ENCODE measurements at regions not wholly inside any gene's neighbourhood (a gene's known extent, or its start where the extent isn't known, plus 50 kb on each side); places are given as distances from the start of the nearest gene placed in this dataset.
A peak's percentile ranks its signal among the peaks of the same experiment; 100 is the strongest.

DNA sequence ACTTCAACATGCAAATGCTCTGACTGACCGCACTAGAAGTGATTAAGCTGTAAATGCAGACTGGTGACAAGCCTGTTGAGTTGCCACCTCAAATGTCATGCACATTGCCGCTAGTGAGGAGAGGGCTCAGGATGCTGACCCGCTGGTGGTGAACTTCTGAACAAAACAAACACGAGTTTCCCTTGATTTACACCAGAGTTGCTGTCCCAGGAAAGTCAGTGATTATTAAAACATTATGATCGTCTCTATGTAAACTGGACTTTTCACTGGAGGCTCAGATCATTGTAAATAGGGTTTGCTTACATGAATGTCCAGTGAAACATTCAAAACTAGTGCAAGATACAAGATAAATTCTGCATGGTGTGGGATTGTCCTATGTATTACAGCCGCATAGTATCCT, 420.1 kb downstream of the PREX1 start:
- no peaks in the 10 kb centered on the region for H3K27me3 ChIP-seq
- no peaks in the 10 kb centered on the region for H3K36me3 Mint-ChIP-seq
- H2AFZ ChIP-seq (replicated peaks), result no peak overlapping the region
- H3K9ac ChIP-seq, result no peak overlapping the region
- H3K4me1 Mint-ChIP-seq, result peaks cover 25% of the 10 kb centered on the region
- H3K9me3 Mint-ChIP-seq, result peaks cover 6% of the 10 kb centered on the region
- no peaks in the 10 kb centered on the region for H3K36me3 ChIP-seq
- no peak overlapping the region for H3K27ac ChIP-seq
- H3K9me3 ChIP-seq (ENCODE audit: low read depth), result no peaks in the 10 kb centered on the region
- no peaks in the 10 kb centered on the region for H4K20me1 ChIP-seq (ENCODE audit: low read depth)
- peaks cover 37% of the 10 kb centered on the region for H3K27me3 Mint-ChIP-seq (ENCODE audit: insufficient read depth, low read depth)
- no peak for TF ChIP-seq EZH2phosphoT487 (IDR thresholded peaks at IDR 0.05)
- H3K79me2 ChIP-seq (ENCODE audit: low read depth), result no peaks in the 10 kb centered on the region
- H3K4me1 ChIP-seq, result peaks cover 23% of the 10 kb centered on the region
- DNase-seq (ENCODE audit: low spot score), result no peak
- H3K27ac Mint-ChIP-seq, result no peak overlapping the region
- H3K4me3 Mint-ChIP-seq, result no peak overlapping the region
- peak overlapping the region; percentile 31 for H3K4me2 ChIP-seq
- peaks cover 10% of the 10 kb centered on the region for H3F3A ChIP-seq (ENCODE audit: low read depth)
- H3K4me3 ChIP-seq, result no peak overlapping the region

DNA sequence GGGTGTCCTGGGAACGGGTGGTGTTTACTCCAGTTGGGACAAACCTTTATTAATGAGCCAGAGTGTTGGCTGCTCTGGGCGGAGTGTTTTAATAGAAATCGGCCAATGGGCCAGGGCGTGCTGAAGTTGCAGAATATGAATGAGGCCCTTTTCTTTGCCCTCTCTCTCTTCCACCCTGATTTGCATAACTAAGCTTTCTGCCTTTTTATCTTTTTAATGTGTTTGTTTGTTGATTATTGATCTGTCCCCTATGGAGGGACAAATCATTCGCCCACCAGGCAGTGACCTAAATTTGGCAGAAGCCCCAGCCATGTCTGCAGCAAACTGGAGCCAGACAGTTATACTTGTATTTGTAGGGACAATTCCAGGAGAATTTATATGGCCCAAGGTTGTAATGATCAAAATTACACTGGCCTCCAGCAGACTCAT, 420.9 kb downstream of the PREX1 start:
- peak overlapping the region; percentile 31 for H3K4me2 ChIP-seq
- H3K9me3 ChIP-seq (ENCODE audit: low read depth), result no peaks in the 10 kb centered on the region
- TF ChIP-seq, protein P1, sequence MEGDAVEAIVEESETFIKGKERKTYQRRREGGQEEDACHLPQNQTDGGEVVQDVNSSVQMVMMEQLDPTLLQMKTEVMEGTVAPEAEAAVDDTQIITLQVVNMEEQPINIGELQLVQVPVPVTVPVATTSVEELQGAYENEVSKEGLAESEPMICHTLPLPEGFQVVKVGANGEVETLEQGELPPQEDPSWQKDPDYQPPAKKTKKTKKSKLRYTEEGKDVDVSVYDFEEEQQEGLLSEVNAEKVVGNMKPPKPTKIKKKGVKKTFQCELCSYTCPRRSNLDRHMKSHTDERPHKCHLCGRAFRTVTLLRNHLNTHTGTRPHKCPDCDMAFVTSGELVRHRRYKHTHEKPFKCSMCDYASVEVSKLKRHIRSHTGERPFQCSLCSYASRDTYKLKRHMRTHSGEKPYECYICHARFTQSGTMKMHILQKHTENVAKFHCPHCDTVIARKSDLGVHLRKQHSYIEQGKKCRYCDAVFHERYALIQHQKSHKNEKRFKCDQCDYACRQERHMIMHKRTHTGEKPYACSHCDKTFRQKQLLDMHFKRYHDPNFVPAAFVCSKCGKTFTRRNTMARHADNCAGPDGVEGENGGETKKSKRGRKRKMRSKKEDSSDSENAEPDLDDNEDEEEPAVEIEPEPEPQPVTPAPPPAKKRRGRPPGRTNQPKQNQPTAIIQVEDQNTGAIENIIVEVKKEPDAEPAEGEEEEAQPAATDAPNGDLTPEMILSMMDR (IDR thresholded peaks at IDR 0.05), result no peak
- TF ChIP-seq EZH2phosphoT487 (IDR thresholded peaks at IDR 0.05) (no peak), EZH2 (IDR thresholded peaks at IDR 0.05) (no peak)
- H3K36me3 Mint-ChIP-seq, result no peaks in the 10 kb centered on the region
- no peaks in the 10 kb centered on the region for H3K36me3 ChIP-seq
- no peak overlapping the region for H3K27ac Mint-ChIP-seq
- peaks cover 23% of the 10 kb centered on the region for H3K4me1 ChIP-seq
- no peak overlapping the region for H3K9ac ChIP-seq
- peaks cover 6% of the 10 kb centered on the region for H3K9me3 Mint-ChIP-seq
- no peaks in the 10 kb centered on the region for H3K79me2 ChIP-seq (ENCODE audit: low read depth)
- peaks cover 10% of the 10 kb centered on the region for H3F3A ChIP-seq (ENCODE audit: low read depth)
- peaks cover 25% of the 10 kb centered on the region for H3K4me1 Mint-ChIP-seq
- no peak overlapping the region for H3K4me3 ChIP-seq
- no peak overlapping the region for H3K27ac ChIP-seq
- H3K27me3 ChIP-seq, result no peaks in the 10 kb centered on the region
- H4K20me1 ChIP-seq (ENCODE audit: low read depth), result no peaks in the 10 kb centered on the region
- H3K4me3 Mint-ChIP-seq, result peak overlapping the region; percentile 6
- no peak overlapping the region for H2AFZ ChIP-seq (replicated peaks)
- no peak for DNase-seq (ENCODE audit: low spot score)
- H3K27me3 Mint-ChIP-seq (ENCODE audit: insufficient read depth, low read depth), result peaks cover 36% of the 10 kb centered on the region

DNA sequence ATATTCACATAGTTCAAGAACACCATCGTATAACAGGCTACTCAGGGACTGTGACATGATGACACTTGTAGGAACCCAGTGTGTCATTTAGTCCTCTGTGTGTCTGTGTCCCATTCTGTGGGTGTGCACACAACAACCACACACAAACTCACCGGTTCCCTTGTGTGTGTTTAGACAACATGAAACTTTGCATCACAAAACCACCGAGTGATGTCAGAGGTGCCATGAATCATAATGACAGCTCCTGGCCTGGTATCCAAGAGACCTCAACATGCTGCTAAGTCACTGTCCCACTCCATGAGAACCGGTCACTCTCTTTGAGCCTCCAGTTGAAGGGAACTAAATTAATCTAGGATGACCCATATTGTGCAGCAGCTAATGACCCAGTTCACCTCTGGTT, 421.3 kb downstream of the PREX1 start:
- no peak overlapping the region for H3K4me3 ChIP-seq
- H3K4me1 ChIP-seq, result peaks cover 23% of the 10 kb centered on the region
- no peaks in the 10 kb centered on the region for H3K79me2 ChIP-seq (ENCODE audit: low read depth)
- no peak for DNase-seq (ENCODE audit: low spot score)
- no peaks in the 10 kb centered on the region for H3K36me3 ChIP-seq
- H3K9ac ChIP-seq, result no peak overlapping the region
- peaks cover 10% of the 10 kb centered on the region for H3F3A ChIP-seq (ENCODE audit: low read depth)
- no peaks in the 10 kb centered on the region for H3K36me3 Mint-ChIP-seq
- H3K27me3 Mint-ChIP-seq (ENCODE audit: insufficient read depth, low read depth), result peaks cover 34% of the 10 kb centered on the region
- no peak overlapping the region for H3K4me2 ChIP-seq
- peaks cover 23% of the 10 kb centered on the region for H3K4me1 Mint-ChIP-seq
- H3K27me3 ChIP-seq, result no peaks in the 10 kb centered on the region
- H3K27ac ChIP-seq, result no peak overlapping the region
- H3K9me3 ChIP-seq (ENCODE audit: low read depth), result no peaks in the 10 kb centered on the region
- no peaks in the 10 kb centered on the region for H4K20me1 ChIP-seq (ENCODE audit: low read depth)
- H3K4me3 Mint-ChIP-seq, result no peak overlapping the region
- no peak overlapping the region for H2AFZ ChIP-seq (replicated peaks)
- TF ChIP-seq, protein P1 (IDR thresholded peaks at IDR 0.05), result no peak
- TF ChIP-seq EZH2phosphoT487 (IDR thresholded peaks at IDR 0.05) (no peak), EZH2 (IDR thresholded peaks at IDR 0.05) (no peak)
- H3K27ac Mint-ChIP-seq, result no peak overlapping the region
- peaks cover 4% of the 10 kb centered on the region for H3K9me3 Mint-ChIP-seq

DNA sequence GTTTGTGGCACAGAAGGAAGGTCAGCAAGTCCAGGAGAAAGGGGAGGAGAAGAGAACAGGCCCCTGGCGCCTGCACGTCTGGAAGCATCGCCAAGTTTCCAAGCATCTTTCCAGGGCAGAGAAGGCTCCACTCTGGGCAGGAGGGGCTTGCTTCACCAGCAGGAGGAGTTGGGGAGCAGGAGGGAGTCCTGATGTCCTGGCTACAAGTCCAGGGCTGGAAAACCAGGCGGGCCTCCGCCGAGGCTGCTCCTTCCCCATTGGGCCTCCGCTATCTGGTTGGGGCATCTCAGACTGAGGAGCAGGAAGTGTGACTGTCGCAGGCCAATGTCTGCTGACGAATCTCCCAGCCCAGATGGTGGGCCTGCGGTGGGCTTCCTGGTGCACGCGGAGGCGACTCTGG, 421.9 kb downstream of the PREX1 start:
- H3K9me3 Mint-ChIP-seq, result peaks cover 4% of the 10 kb centered on the region
- no peaks in the 10 kb centered on the region for H3K36me3 ChIP-seq
- H3K4me1 Mint-ChIP-seq, result peaks cover 25% of the 10 kb centered on the region
- no peaks in the 10 kb centered on the region for H3K79me2 ChIP-seq (ENCODE audit: low read depth)
- H3K4me3 Mint-ChIP-seq, result no peak overlapping the region
- no peaks in the 10 kb centered on the region for H3K27me3 ChIP-seq
- DNase-seq (ENCODE audit: low spot score), result peak; percentile 39
- H3K4me2 ChIP-seq, result no peak overlapping the region
- no peak overlapping the region for H3K9ac ChIP-seq
- H3K36me3 Mint-ChIP-seq, result no peaks in the 10 kb centered on the region
- H2AFZ ChIP-seq (replicated peaks), result no peak overlapping the region
- H3K9me3 ChIP-seq (ENCODE audit: low read depth), result no peaks in the 10 kb centered on the region
- H3K27me3 Mint-ChIP-seq (ENCODE audit: insufficient read depth, low read depth), result peaks cover 34% of the 10 kb centered on the region
- H3K4me1 ChIP-seq, result peaks cover 23% of the 10 kb centered on the region
- H3K27ac ChIP-seq, result no peak overlapping the region
- no peak overlapping the region for H3K4me3 ChIP-seq
- H3F3A ChIP-seq (ENCODE audit: low read depth), result peaks cover 10% of the 10 kb centered on the region
- no peak for TF ChIP-seq EZH2 (IDR thresholded peaks at IDR 0.05)
- TF ChIP-seq, protein P1 (IDR thresholded peaks at IDR 0.05), result peak; percentile 32
- H3K27ac Mint-ChIP-seq, result no peak overlapping the region
- no peaks in the 10 kb centered on the region for H4K20me1 ChIP-seq (ENCODE audit: low read depth)
